Mucosa of descending colon (tissue), 3 donors: ENCODE measurements at regions not wholly inside any gene's neighbourhood (a gene's known extent, or its start where the extent isn't known, plus 50 kb on each side); places are given as distances from the start of the nearest gene placed in this dataset.

Experiments
- ATAC-seq: fragments of 200-7000 bp; cut with Tn5 transposase; one replicate; pipeline ENCODE4 v1.9.1; 2020; ENCODE audit warnings: mild to moderate bottlenecking, moderate library complexity
- DNase-seq, 3 donors: peaks; one replicate each; pipeline ENCODE4 v3.0.0-alpha.2; 2020
- H3K36me3 ChIP-seq: fragments of 200-600 bp; one replicate; pipeline ENCODE4 v1.8.0; 2021; ENCODE audit warnings: low read depth, mild to moderate bottlenecking
- H3K4me1 ChIP-seq: fragments of 200-600 bp; one replicate; pipeline ENCODE4 v1.8.0; 2021; ENCODE audit warnings: low read depth, mild to moderate bottlenecking
- H3K4me3 ChIP-seq: fragments of 200-600 bp; one replicate; pipeline ENCODE4 v1.8.0; 2021; ENCODE audit warnings: mild to moderate bottlenecking
- H3K9me3 ChIP-seq: fragments of 200-600 bp; one replicate; pipeline ENCODE4 v1.8.0; 2021; ENCODE audit warnings: mild to moderate bottlenecking
- intact Hi-C, 2 donors: fragments of 100-400 bp; cut with DNase I in 1 of 2; cut with micrococcal nuclease in 1 of 2; formaldehyde crosslinking; loops; one replicate each; pipeline versions ENCODE4 v1.11.0 to v1.11.1; 2022; cut with DNase I, micrococcal nuclease
- TF ChIP-seq, protein P1 (sequence below): fragments of 200-600 bp; IDR thresholded peaks from one replicate; pipeline ENCODE4 v1.8.0; 2022; ENCODE audit warnings: antibody characterized with exemption, mild to moderate bottlenecking
- donor health status: DM: no; HTN: no; CAD: no; lungs with moderate emphysema.
- donor health status: DM: no; HTN: no; CAD: no.
- donor health status: DM: no; HTN: yes; CAD: no.

DNA sequence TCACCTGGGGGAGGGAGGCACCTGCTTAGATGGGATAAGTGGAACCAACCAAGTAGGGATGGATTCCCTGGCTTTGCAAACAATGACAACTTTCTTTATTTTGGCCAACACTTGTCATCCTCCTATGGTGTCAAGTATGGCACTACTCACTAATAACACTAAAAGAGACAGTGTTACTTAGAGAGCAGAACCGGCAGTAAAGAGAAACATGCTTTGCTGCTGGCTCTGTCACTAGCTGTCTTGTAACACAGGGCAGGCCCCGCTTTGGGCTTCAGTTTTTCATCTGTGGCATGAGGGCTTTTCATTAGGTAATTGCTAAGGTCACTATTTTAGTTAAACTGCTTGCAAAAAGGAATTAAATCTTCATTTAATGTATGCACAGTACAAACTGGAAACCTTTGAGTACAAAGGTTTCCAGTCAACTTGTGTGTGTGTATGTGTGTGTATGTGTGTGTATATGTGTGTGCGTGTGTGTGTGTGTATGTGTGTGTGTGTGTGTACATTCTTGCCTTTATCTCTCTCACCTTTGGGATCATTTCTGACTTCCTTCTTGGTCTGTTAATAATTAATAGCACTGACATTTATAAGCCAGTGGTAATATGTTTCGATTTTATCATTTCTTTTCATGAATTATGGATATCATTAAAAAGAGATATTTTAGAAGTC, 64.7 kb downstream of the BTBD3 start:
- ATAC-seq = peak; percentile 91
- no peak overlapping the region for H3K4me3 ChIP-seq
- no peaks in the 10 kb centered on the region for H3K36me3 ChIP-seq
- intact Hi-C loops = no loop called here
- H3K4me1 ChIP-seq = peaks cover 4% of the 10 kb centered on the region
- no peaks in the 10 kb centered on the region for H3K9me3 ChIP-seq
- TF ChIP-seq, protein P1, sequence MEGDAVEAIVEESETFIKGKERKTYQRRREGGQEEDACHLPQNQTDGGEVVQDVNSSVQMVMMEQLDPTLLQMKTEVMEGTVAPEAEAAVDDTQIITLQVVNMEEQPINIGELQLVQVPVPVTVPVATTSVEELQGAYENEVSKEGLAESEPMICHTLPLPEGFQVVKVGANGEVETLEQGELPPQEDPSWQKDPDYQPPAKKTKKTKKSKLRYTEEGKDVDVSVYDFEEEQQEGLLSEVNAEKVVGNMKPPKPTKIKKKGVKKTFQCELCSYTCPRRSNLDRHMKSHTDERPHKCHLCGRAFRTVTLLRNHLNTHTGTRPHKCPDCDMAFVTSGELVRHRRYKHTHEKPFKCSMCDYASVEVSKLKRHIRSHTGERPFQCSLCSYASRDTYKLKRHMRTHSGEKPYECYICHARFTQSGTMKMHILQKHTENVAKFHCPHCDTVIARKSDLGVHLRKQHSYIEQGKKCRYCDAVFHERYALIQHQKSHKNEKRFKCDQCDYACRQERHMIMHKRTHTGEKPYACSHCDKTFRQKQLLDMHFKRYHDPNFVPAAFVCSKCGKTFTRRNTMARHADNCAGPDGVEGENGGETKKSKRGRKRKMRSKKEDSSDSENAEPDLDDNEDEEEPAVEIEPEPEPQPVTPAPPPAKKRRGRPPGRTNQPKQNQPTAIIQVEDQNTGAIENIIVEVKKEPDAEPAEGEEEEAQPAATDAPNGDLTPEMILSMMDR = no peak
- DNase-seq = peak in 1 of 3 donors; percentile 47

DNA sequence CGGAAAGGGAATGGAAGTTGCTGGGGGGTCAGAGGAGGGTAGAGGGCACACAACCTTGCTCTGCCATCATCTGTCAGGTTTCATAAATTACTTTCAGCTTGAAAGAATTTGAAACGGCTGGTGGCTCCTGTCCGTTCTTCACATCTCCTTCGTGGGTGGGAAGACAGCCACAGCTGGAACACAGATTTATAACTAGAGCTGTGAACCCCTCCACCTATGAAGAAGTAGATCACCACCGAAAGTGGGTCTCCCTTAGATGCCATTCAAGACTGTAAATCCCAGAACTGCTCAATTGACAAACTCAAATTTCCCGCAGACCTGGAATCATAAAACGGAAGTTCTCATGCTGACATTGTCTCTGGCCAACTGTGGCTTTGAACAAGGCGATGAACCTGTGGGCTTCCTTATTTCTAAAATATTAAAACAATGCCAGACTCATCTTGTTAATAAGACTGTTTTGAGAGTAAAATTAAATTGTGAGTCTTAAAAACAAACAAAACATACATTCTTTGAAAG, 65.3 kb downstream of the BTBD3 start:
- ATAC-seq (peak; percentile 26), DNase-seq (no peak)
- intact Hi-C loops = no loop called here
- peaks cover 4% of the 10 kb centered on the region for H3K4me1 ChIP-seq
- no peaks in the 10 kb centered on the region for H3K36me3 ChIP-seq
- no peaks in the 10 kb centered on the region for H3K9me3 ChIP-seq
- H3K4me3 ChIP-seq = no peak overlapping the region
- TF ChIP-seq, protein P1 = no peak

DNA sequence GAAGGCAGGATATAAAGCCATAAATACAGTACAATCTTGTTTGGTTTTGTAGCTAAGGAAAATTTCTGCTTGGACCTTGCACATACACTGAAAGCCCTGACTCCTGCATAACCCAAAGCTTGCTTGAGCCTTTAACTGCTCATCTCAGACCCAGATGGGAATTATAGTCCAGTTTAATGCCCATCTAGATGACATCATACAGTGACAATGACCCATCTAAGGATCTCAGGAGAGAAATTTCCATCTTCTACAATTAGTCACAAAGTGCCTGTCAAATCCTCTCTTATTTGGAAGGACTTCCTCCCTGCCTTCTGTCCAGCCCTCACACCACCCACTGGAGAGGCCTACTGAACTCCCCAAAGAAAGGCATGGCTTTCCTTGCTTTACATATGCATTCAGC, 69.3 kb downstream of the BTBD3 start:
- Histone ChIP-seq H3K9me3 (no peaks in the 10 kb centered on the region), H3K4me1 (peaks cover 4% of the 10 kb centered on the region), H3K4me3 (no peak overlapping the region), H3K36me3 (no peaks in the 10 kb centered on the region)
- ATAC-seq (no peak), DNase-seq (no peak)
- TF ChIP-seq, protein P1 = no peak
- intact Hi-C loops = no loop called here

DNA sequence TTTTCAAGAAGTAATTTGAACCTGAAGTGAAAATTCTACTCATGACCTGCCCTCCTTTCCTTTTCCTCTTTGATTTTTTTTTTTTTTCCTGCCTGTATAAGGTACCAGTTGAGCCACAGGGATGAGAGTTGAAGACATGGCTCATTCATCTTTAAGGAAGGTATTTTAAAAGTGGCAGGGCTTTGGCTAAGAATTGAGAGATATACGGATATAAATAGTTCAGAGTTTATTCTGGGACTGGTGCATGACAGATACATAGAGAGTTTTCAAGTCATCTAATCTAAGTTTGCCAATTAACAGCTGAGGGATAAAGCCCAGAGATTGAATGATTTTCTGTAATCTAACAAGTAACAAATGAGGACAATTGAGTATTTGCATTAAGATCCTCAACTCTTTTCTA, 69.8 kb downstream of the BTBD3 start:
- no peak for ATAC-seq
- no peak for DNase-seq
- TF ChIP-seq, protein P1 = no peak
- H3K9me3 ChIP-seq = no peaks in the 10 kb centered on the region
- no peaks in the 10 kb centered on the region for H3K36me3 ChIP-seq
- no peaks in the 10 kb centered on the region for H3K4me1 ChIP-seq
- intact Hi-C loops = no loop called here
- no peak overlapping the region for H3K4me3 ChIP-seq

DNA sequence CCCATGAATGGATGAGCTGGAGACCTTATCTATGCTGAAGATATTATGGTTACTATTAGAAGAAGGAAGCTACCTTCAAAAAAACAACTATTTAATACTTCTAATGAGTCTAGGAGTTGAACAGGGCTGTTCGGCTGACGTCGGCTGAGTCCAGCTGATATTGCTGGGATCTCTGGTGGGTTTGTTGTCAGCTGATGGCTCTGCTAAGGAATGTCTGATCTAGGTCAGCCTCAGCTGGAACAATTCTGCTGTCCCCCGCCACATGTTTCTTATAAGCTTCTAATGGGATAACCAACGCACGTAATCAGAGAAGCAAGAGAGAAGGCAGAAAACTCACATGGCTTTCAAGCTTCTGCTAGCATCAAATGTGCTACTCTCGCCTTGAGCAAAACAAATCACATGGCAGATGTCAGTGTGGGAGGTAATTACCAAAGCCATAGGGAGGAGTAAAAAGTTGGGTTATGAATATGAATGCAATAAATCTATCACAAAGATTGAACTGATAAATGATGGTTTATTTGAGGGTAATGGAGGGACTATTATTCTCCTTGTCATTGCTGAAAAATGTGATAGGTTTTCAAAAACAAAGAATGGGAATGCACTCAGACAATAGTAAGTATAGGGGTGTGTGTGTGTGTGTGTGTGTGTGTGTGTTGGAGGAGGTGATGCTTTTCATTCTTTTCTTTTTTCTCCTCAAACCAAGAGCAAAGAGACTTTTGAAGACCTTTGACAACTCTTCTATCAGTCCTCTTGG, 71.5 kb downstream of the BTBD3 start:
- TF ChIP-seq, protein P1 = no peak
- intact Hi-C loops = no loop called here

More for the DNA sequence above, 71.5 kb downstream of the BTBD3 start:
- H3K9me3 ChIP-seq = no peaks in the 10 kb centered on the region
- no peak for DNase-seq
- no peak for ATAC-seq
- H3K4me3 ChIP-seq = no peak overlapping the region
- H3K36me3 ChIP-seq = no peaks in the 10 kb centered on the region
- H3K4me1 ChIP-seq = no peaks in the 10 kb centered on the region
